ENCODE measurements at regions not wholly inside any gene's neighbourhood (a gene's known extent, or its start where the extent isn't known, plus 50 kb on each side); places are given as distances from the start of the nearest gene placed in this dataset.

DNA sequence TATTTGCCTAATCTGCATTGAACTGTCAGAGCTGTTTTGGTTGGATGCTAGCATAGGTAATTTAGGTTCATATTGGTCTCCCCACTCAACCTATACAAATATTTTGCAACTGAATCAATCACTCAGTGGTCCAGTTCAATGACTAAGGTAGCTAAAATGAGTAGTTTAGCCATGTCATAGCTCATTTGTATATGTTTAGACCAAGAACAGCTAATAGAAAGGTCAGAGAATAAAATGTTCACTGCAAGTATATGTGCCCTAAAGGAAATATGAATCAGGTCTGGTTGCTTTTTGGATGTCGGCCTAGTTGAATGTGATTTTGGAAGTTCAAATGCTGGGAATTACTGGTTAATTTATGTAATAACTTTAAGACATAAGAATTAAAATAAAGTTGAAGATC lies 883.9 kb downstream of the LRFN5 start:
- no peak for TF ChIP-seq TAF1 (IDR thresholded peaks at IDR 0.05; ENCODE audit: borderline replicate concordance, low read depth, low read length)
- TF ChIP-seq, protein P1, sequence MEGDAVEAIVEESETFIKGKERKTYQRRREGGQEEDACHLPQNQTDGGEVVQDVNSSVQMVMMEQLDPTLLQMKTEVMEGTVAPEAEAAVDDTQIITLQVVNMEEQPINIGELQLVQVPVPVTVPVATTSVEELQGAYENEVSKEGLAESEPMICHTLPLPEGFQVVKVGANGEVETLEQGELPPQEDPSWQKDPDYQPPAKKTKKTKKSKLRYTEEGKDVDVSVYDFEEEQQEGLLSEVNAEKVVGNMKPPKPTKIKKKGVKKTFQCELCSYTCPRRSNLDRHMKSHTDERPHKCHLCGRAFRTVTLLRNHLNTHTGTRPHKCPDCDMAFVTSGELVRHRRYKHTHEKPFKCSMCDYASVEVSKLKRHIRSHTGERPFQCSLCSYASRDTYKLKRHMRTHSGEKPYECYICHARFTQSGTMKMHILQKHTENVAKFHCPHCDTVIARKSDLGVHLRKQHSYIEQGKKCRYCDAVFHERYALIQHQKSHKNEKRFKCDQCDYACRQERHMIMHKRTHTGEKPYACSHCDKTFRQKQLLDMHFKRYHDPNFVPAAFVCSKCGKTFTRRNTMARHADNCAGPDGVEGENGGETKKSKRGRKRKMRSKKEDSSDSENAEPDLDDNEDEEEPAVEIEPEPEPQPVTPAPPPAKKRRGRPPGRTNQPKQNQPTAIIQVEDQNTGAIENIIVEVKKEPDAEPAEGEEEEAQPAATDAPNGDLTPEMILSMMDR (IDR thresholded peaks at IDR 0.05), result no peak
- TF ChIP-seq, protein P2, sequence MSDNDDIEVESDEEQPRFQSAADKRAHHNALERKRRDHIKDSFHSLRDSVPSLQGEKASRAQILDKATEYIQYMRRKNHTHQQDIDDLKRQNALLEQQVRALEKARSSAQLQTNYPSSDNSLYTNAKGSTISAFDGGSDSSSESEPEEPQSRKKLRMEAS (IDR thresholded peaks at IDR 0.05; ENCODE audit: low read depth), result no peak

Data from SK-N-SH (cell line).